Hematopoietic multipotent progenitor cell treated with erythropoietin and hydrocortisone succinate and interleukin-3 and kit ligand, for 15 days (in vitro differentiated cells): ENCODE measurements at regions not wholly inside any gene's neighbourhood (a gene's known extent, or its start where the extent isn't known, plus 50 kb on each side); places are given as distances from the start of the nearest gene placed in this dataset.

ENCODE experiments used
- DNase-seq: peaks from one replicate; pipeline ENCODE4 v3.0.0-alpha.2; 2015; ENCODE audit warnings: low spot score

GRCh38 chr5:77157732-77158532 lies 52.5 kb upstream of the PDE8B start:
- DNase-seq, result no peak

- no peak for DNase-seq
Observed at GRCh38 chr5:77156379-77156778, 54.1 kb upstream of the PDE8B start.

- no peak for DNase-seq
Observed at GRCh38 chr5:77155179-77155785, 55.2 kb upstream of the PDE8B start.

GRCh38 chr5:77152441-77152840 lies 58.0 kb upstream of the PDE8B start:
- DNase-seq, result no peak

DNA sequence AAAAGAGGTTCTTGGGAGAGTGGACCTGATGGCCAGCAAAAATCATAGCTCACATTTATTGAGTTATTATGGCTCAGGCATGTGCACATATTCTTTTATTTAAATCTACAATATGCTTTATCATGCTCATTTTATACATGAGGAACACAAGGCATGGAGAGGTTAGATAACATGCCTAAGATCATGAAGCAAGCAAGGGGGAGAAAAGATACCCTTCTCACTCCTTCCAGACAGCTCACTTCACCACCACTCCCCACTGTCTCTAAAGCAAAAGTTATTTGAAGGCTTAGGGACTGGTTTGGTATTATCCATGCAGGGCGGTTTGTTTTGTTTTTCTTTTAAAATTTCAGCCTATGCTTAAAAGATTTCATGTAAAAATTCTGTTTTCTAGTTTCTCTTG lies 59.0 kb upstream of the PDE8B start:
- no peak for DNase-seq

GRCh38 chr5:77146896-77147295 lies 59.8 kb upstream of the ZBED3 start:
- no peak for DNase-seq

GRCh38 chr5:77145666-77146065 lies 58.6 kb upstream of the ZBED3 start:
- no peak for DNase-seq

- no peak for DNase-seq
Observed at GRCh38 chr5:77144837-77145139, 57.7 kb upstream of the ZBED3 start.

DNA sequence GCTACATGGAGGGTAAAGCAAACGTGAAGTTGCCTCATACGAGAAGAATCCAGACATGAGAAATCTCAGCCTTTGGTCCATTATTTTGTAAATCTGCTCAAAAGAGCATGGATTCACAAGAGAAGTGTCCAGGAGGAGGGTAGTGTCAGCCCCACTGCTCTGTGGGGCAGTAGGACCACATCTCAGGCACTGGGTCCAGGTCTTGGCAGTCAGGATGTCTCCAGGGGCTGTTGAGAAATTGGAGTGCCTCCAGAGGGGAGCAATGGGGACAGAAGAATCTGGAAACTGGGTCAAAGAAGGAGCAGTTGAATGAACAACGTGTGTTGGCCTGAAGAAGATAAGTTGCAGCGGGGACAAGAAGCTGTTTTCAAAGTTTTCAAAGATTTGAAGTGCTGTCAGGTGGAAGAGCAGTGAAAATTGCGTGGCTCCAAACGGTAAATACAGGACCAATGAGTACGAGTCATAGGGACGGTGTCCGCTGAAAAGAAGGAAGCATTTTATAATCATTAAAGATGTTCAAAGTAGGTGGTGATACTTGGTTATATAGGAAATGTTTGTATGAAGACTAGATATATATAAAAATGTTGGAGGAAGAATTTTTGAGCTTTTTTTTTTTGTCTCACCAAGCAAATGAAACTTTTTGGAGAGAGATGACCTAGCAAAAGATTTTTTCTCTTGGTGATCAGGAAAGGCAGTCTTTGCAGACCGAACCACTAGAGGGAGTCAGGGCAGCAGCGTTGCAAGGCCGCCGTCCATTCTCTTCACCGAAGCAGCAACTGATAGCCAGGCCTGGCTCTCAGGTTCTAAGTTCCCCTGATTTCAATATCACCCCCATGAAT lies 57.1 kb upstream of the ZBED3 start:
- peak; percentile 27 for DNase-seq

GRCh38 chr5:77140350-77140749 lies 53.3 kb upstream of the ZBED3 start:
- no peak for DNase-seq

GRCh38 chr5:77139001-77139400 lies 51.9 kb upstream of the ZBED3 start:
- no peak for DNase-seq
